IMR-90 (cell line): ENCODE measurements at regions not wholly inside any gene's neighbourhood (a gene's known extent, or its start where the extent isn't known, plus 50 kb on each side); places are given as distances from the start of the nearest gene placed in this dataset.

Experiments used
- ATAC-seq: fragments of 200-7000 bp; cut with Tn5 transposase; 2 replicates; pipeline ENCODE4 v1.9.1; 2020; ENCODE audit warnings: low read depth, mild to moderate bottlenecking, moderate library complexity
- BruUV-seq: library from RNA; stranded (reverse); fragments of 400-500 nt; replicated peaks from 2 replicates; lab custom pipeline; 2021; lab: Mats Ljungman, UMichigan
- CTCF ChIA-PET: fragments of 300-600 bp; formaldehyde crosslinking; extraction: SDS; loops from one replicate; lab custom pipeline; 2021; ENCODE audit warnings: antibody characterized with exemption; lab: Yijun Ruan, JAX
- POLR2A ChIA-PET: fragments of 300-600 bp; sonication (Branson Sonifier 250); formaldehyde crosslinking; loops from one replicate; lab custom pipeline; 2022; ENCODE audit warnings: antibody characterized with exemption; ENCODE audit not compliant: unreplicated experiment; lab: Charles Lee
- DNase-seq: peaks from one replicate; pipeline ENCODE4 v3.0.0; 2013
- H2AFZ ChIP-seq: replicated peaks from 2 replicates; pipeline ENCODE3; 2013; ENCODE audit warnings: low read length, mild to moderate bottlenecking; ENCODE audit not compliant: poor library complexity
- H2AK5ac ChIP-seq: 2 replicates; pipeline ENCODE4 v1.6.1; 2013; ENCODE audit warnings: low read depth, low read length, inconsistent platforms
- H2AK9ac ChIP-seq: replicated peaks from 2 replicates; pipeline ENCODE3; 2013; ENCODE audit warnings: mild to moderate bottlenecking, low read depth, low read length, moderate library complexity; ENCODE audit not compliant: poor library complexity
- H2BK120ac ChIP-seq: 2 replicates; pipeline ENCODE4 v1.6.1; 2013; ENCODE audit warnings: low read depth, low read length, inconsistent platforms
- H2BK15ac ChIP-seq: 3 replicates; pipeline ENCODE4 v1.6.1; 2013; ENCODE audit warnings: low read depth, low read length, inconsistent platforms
- H2BK20ac ChIP-seq: 2 replicates; pipeline ENCODE4 v1.6.1; 2013; ENCODE audit warnings: low read depth, mild to moderate bottlenecking, inconsistent platforms, low read length, moderate library complexity
- H2BK5ac ChIP-seq: 2 replicates; pipeline ENCODE4 v1.6.1; 2013; ENCODE audit warnings: mild to moderate bottlenecking, low read depth, low read length, inconsistent platforms; ENCODE audit not compliant: poor library complexity, severe bottlenecking
- H3K14ac ChIP-seq: replicated peaks from 2 replicates; pipeline ENCODE4 v1.6.1; 2013; ENCODE audit warnings: low read depth, low read length, inconsistent platforms
- H3K18ac ChIP-seq: 2 replicates; pipeline ENCODE4 v1.6.1; 2013; ENCODE audit warnings: low read depth, low read length, control low read depth
- H3K23ac ChIP-seq: 2 replicates; pipeline ENCODE4 v1.6.1; 2013; ENCODE audit warnings: low read depth, low read length, inconsistent platforms
- H3K27ac ChIP-seq: 2 replicates; pipeline ENCODE4 v1.5.1; 2013; ENCODE audit warnings: mild to moderate bottlenecking, control low read depth, low read length; ENCODE audit not compliant: insufficient read depth
- H3K27me3 ChIP-seq: 2 replicates; pipeline ENCODE4 v1.6.1; 2013; ENCODE audit warnings: low read length; ENCODE audit not compliant: control insufficient read depth, insufficient read depth
- H3K36me3 ChIP-seq: 2 replicates; pipeline ENCODE4 v1.6.1; 2013; ENCODE audit warnings: low read length, mixed read lengths; ENCODE audit not compliant: control insufficient read depth, insufficient read depth
- H3K4ac ChIP-seq: 2 replicates; pipeline ENCODE4 v1.6.1; 2013; ENCODE audit warnings: low read depth, low read length, inconsistent platforms
- H3K4me1 ChIP-seq: 2 replicates; pipeline ENCODE4 v1.6.1; 2013; ENCODE audit warnings: low read length, mixed read lengths; ENCODE audit not compliant: control insufficient read depth, insufficient read depth
- H3K4me2 ChIP-seq: 2 replicates; pipeline ENCODE4 v1.6.1; 2013; ENCODE audit warnings: low read depth, mild to moderate bottlenecking, control low read depth, low read length, moderate library complexity
- H3K4me3 ChIP-seq: 2 replicates; pipeline ENCODE4 v1.5.1; 2013; ENCODE audit warnings: low read depth, mild to moderate bottlenecking, control low read depth, low read length, moderate library complexity; ENCODE audit not compliant: insufficient read depth
- H3K56ac ChIP-seq: 2 replicates; pipeline ENCODE4 v1.6.1; 2013; ENCODE audit warnings: low read length, inconsistent platforms; ENCODE audit not compliant: insufficient read depth; ENCODE audit errors: extremely low read depth
- H3K79me1 ChIP-seq, 2 experiments: 2 replicates each; pipeline ENCODE4 v1.6.1; 2013; ENCODE audit warnings: low read length in 2 of 2, inconsistent platforms in 1 of 2, low read depth in 1 of 2
- H3K9ac ChIP-seq: 2 replicates; pipeline ENCODE4 v1.6.1; 2013; ENCODE audit warnings: low read depth, low read length, control low read depth
- H3K9me1 ChIP-seq: 2 replicates; pipeline ENCODE4 v1.6.1; 2013; ENCODE audit warnings: low read length, inconsistent platforms; ENCODE audit not compliant: insufficient read depth
- H3K9me3 ChIP-seq: 2 replicates; pipeline ENCODE4 v1.6.1; 2013; ENCODE audit warnings: low read length; ENCODE audit not compliant: control insufficient read depth, insufficient read depth
- H4K20me1 ChIP-seq: 2 replicates; pipeline ENCODE4 v1.6.1; 2013; ENCODE audit warnings: low read length, inconsistent platforms; ENCODE audit not compliant: insufficient read depth
- H4K5ac ChIP-seq: 2 replicates; pipeline ENCODE4 v1.6.1; 2013; ENCODE audit warnings: mild to moderate bottlenecking, low read depth, low read length, control low read depth
- H4K8ac ChIP-seq, 2 experiments: 2 replicates each; pipeline ENCODE4 v1.6.1; 2013; ENCODE audit warnings: low read depth in 2 of 2, low read length in 2 of 2, control low read depth in 1 of 2, inconsistent platforms in 1 of 2
- H4K91ac ChIP-seq: 2 replicates; pipeline ENCODE4 v1.6.1; 2013; ENCODE audit warnings: low read depth, low read length, inconsistent platforms; ENCODE audit not compliant: insufficient read depth
- CHD1 ChIP-seq: IDR thresholded peaks from 2 replicates; pipeline ENCODE4 v1.6.1; 2012; ENCODE audit warnings: low read depth, low read length, improper control_type of control experiment
- FOS ChIP-seq: fragments of 150-350 bp; IDR thresholded peaks from 2 replicates; pipeline ENCODE4 v1.6.1; 2016; ENCODE audit warnings: low read depth, low read length
- MAZ ChIP-seq: IDR thresholded peaks from 2 replicates; pipeline ENCODE4 v1.6.1; 2012; ENCODE audit warnings: low read depth, mild to moderate bottlenecking, low read length, improper control_type of control experiment, moderate library complexity, borderline replicate concordance
- NFE2L2 ChIP-seq: fragments of 150-350 bp; IDR thresholded peaks from 2 replicates; pipeline ENCODE4 v1.6.1; 2016; ENCODE audit warnings: low read depth, mild to moderate bottlenecking, low read length
- RAD21 ChIP-seq: IDR thresholded peaks from 2 replicates; pipeline ENCODE4 v1.6.1; 2012; ENCODE audit warnings: low read length, improper control_type of control experiment
- RFX5 ChIP-seq: IDR thresholded peaks from 2 replicates; pipeline ENCODE4 v1.8.0; 2012; ENCODE audit warnings: low read depth, mild to moderate bottlenecking, low read length, moderate library complexity
- WGBS, 2 experiments: methylation state at CpG; one replicate each; pipeline versions ENCODE4 v1.1.5 to v1.1.7; 2013; ENCODE audit warnings: missing lambda C conversion rate in 2 of 2; ENCODE audit not compliant: insufficient read length in 1 of 2; ENCODE audit errors: extremely low coverage in 2 of 2; 5-methylcytosine and 5-hydroxymethylcytosine counted together
- dilution Hi-C: fragments of 300-500 bp; cut with HindIII; formaldehyde crosslinking; loops from one replicate; pipeline ENCODE4 v1.14.3; 2018; ENCODE audit warnings: low sequenced_read_pairs; ENCODE audit not compliant: unreplicated experiment
- in situ Hi-C: fragments of 300-500 bp; cut with MboI; formaldehyde crosslinking; loops from 3 replicates; pipeline ENCODE4 v1.14.3; 2019; ENCODE audit warnings: low sequenced_read_pairs, inconsistent platforms, mixed read lengths
- intact Hi-C: fragments of 100-400 bp; cut with micrococcal nuclease; formaldehyde crosslinking; loops from 2 replicates; pipeline ENCODE4 v1.10.0; 2022
- TF ChIP-seq, protein P1 (sequence below): fragments of 150-350 bp; IDR thresholded peaks from 2 replicates; pipeline ENCODE4 v1.6.1; 2016; ENCODE audit warnings: low read depth, mild to moderate bottlenecking, low read length, moderate library complexity, borderline replicate concordance

DNA sequence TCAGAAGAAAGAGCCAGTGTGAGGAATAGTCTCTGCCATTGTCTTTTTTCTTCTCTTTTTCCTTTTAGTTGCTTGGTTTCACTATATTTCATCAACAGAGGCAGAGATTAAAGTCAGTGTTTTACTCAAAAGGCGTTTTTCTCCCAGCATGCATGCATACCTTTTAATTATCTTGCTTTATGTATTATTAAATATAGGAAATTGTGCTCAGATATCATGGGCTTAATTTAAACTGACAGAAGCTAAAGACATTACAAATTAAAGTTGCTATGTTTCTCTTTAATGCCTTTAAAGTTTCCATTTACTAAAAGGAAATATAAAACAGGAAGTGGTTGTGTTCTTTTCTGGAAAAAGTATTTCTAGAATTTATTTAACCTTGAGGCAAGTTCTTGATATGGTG lies 223.3 kb upstream of the ATP5MC3 start:
- H2AK5ac ChIP-seq = no peak overlapping the region
- POLR2A ChIA-PET = no interaction called here
- no peak overlapping the region for H3K9ac ChIP-seq
- H3K79me1 ChIP-seq = no peaks in the 10 kb centered on the region
- no peak overlapping the region for H2AK9ac ChIP-seq
- H2BK120ac ChIP-seq = no peak overlapping the region
- H3K9me3 ChIP-seq = no peaks in the 10 kb centered on the region
- no peak overlapping the region for H3K4ac ChIP-seq
- CTCF ChIA-PET = interaction anchor here (1.3 kb wide), 1 partner anchor 11 kb away, joined by 4 read pairs; no protein-coding TSS in a partner anchor
- intact Hi-C loops (no loop called here), in situ Hi-C loops (no loop called here), dilution Hi-C loops (no loop called here)
- H3K9me1 ChIP-seq = no peaks in the 10 kb centered on the region
- H2BK5ac ChIP-seq = no peak overlapping the region
- ATAC-seq (no peak), DNase-seq (no peak)
- no peak overlapping the region for H3K23ac ChIP-seq
- no peak overlapping the region for H4K91ac ChIP-seq
- H3K27ac ChIP-seq = no peak overlapping the region
- H3K4me1 ChIP-seq = no peaks in the 10 kb centered on the region
- H4K20me1 ChIP-seq = no peaks in the 10 kb centered on the region
- H3K27me3 ChIP-seq = no peaks in the 10 kb centered on the region
- no TSS peak for BruUV-seq
- no peak overlapping the region for H2BK20ac ChIP-seq
- TF ChIP-seq NFE2L2 (no peak), CHD1 (no peak), MAZ (no peak), RAD21 (no peak), RFX5 (no peak), FOS (no peak)
- TF ChIP-seq, protein P1, sequence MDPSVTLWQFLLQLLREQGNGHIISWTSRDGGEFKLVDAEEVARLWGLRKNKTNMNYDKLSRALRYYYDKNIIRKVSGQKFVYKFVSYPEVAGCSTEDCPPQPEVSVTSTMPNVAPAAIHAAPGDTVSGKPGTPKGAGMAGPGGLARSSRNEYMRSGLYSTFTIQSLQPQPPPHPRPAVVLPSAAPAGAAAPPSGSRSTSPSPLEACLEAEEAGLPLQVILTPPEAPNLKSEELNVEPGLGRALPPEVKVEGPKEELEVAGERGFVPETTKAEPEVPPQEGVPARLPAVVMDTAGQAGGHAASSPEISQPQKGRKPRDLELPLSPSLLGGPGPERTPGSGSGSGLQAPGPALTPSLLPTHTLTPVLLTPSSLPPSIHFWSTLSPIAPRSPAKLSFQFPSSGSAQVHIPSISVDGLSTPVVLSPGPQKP = no peak
- H2BK15ac ChIP-seq = no peak overlapping the region
- H3K18ac ChIP-seq = no peak overlapping the region
- no peak overlapping the region for H3K4me3 ChIP-seq
- no peak overlapping the region for H3K14ac ChIP-seq
- H4K5ac ChIP-seq = no peak overlapping the region
- H3K36me3 ChIP-seq = no peaks in the 10 kb centered on the region
- H2AFZ ChIP-seq = no peak overlapping the region
- no peak overlapping the region for H4K8ac ChIP-seq
- WGBS, 2 experiments = no CpG with 5 or more reads among the region's 1 CpG
- no peak overlapping the region for H3K4me2 ChIP-seq
- no peak overlapping the region for H3K56ac ChIP-seq
